HG02852 (cell line): ENCODE measurements at regions not wholly inside any gene's neighbourhood (a gene's known extent, or its start where the extent isn't known, plus 50 kb on each side); places are given as distances from the start of the nearest gene placed in this dataset.

ENCODE experiments used
- ATAC-seq: cut with Tn5 transposase; IDR thresholded peaks from one replicate; pipeline ENCODE4 v1.9.1; 2021; ENCODE audit warnings: mild to moderate bottlenecking, moderate library complexity; ENCODE audit not compliant: unreplicated experiment

DNA sequence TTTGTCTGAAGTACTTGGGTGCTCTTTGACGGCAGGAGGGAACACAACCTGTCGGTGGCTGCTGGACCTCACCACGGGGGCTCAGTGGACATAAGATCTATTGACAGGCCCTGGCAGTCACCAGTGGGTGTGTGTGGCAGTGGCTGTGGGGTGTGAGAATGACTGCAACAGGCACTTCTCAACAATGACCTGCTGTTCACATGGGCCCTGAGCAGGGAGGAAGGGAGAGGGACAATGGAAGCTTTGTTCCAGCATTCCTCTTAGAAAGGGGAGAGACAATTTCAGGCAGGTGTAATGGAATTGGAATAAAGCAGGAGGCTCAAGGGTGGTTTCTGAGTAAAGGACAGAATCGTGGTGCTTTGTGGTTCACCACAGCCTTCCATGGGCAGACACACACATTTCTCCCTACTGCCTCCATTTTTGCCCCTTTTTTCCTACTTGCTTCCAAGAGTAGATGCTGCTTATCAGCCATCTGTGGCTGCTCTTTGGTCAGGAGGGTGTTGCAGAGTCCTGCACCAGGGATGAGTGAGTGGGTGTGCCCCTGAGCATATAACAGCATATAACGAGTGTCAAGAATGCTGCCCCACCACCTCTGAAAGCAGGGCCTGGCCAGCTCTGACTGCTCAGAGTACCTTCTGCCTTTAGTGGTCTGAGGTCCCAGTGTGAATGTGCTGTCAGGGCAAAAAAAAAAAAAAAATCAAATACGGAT is 267.7 kb downstream of the RASSF9 start:
- no peak for ATAC-seq

GRCh38 chr12:85569261-85569660 is 266.9 kb downstream of the RASSF9 start:
- no peak for ATAC-seq

GRCh38 chr12:85572956-85573355 is 263.3 kb downstream of the RASSF9 start:
- no peak for ATAC-seq

- no peak for ATAC-seq
Measured at GRCh38 chr12:85573635-85574214, 262.5 kb downstream of the RASSF9 start.

DNA sequence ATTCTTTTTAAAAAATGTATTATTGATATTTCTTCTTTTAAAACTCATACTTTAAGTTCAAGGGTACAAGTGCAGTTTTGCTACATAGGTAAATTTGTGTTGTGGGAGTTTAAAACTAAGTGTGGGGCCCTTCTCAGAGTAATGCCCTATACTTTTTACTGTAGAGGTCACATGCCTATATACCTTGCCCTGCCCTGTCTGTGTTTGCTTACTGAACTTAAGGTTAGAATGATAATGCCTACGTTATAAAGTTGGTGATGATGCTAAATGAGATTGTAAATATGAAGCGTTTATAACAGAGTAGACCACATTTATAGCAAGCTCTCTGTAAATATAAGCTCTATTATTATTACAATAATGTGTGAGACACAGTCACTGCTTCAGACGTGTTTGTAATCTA is 261.9 kb downstream of the RASSF9 start:
- no peak for ATAC-seq

DNA sequence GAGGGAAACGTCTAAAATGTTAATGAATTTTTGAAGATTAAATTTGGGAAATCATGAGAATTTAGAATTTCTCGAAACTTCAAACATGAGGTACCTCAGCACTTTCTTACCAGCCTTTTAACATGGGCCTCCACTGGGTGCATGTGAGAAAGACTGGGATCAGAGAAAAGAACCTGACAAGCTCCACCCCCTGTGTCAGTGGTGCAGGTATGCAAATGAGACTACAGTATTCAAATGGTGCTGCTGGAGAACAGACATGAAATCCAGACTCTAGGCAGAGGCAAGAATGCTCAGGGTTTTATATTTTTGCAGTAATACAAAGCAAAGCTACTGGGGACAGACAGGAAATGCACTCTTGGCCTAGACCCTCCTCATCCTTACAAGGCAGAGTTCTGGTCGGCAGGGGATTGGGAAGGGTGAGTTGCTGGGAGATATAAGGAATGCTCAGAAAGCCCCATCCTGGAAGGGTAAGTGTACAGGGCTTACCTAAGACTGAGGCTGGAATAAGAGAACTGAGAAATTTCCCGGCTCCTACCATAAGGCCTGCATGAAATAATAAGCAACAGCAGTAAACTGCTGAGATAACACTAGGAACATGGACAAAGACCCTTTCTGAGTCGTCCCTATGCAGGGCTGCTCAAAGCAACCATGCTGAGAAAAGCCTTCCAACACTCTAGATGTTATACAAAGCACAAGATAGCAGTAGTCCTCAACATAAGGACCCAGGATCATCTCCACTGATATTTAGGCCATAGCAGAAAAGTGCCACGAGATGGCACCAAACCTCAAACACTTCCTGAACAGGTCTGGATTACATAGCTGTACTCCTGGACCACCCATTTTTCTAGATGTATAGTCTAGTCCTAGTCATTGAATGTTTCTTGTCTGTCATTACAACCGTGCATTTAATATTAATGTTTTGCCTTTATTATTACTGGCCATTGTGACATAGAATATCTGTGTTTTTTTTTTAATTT is 260.8 kb downstream of the RASSF9 start:
- ATAC-seq, result peak; percentile 97

DNA sequence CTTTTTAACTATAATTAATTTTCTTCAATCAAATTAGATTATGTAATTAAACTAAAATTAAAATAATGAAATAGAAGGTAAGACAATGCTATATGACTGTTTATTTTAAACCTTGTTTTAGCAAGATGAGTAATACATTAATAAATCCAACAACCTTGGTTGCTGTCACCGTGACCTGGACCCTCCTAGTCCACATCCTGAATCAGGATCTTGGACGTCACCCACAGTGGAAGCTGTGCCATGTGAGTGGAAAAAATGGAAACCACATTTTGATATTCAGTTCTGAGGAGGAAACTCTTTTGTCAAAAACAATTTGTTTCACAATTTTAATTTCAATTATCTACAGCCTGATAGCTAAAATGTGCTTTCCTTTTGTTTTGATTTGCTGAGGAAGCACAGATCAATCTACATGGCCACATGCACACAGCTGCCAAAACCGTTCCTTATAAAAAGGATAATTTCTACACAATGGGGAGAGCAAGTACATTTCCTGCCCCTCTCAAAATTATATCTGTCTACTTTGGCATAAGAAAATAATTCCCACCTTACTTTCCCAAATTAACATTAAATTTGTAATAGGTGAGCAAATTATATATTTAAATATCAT is 255.5 kb downstream of the RASSF9 start:
- no peak for ATAC-seq

- no peak for ATAC-seq
Measured at GRCh38 chr12:85587158-85587557, 249.1 kb downstream of the RASSF9 start.

DNA sequence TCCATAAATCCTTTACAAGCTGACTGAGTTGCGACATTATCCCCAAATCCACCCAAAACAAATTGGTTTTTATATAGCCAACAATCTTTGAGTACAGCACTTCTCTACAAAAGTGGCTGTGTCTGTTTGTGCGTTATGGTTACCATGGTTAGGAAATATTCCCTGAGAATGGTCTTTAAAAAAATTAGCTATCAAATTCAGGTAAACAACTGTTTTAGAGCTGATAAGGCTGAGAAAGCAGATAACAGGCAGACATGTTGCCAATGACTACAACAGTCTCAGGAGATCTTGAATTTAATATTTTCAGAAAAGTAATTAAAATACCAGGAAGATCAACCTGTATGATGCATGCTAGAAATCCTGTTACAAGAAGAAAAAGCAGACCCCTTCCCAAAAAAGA is 248.0 kb downstream of the RASSF9 start:
- no peak for ATAC-seq

GRCh38 chr12:85600841-85601240 is 235.4 kb downstream of the RASSF9 start:
- ATAC-seq, result no peak

GRCh38 chr12:85603556-85603955 is 232.7 kb downstream of the RASSF9 start:
- ATAC-seq, result no peak

DNA sequence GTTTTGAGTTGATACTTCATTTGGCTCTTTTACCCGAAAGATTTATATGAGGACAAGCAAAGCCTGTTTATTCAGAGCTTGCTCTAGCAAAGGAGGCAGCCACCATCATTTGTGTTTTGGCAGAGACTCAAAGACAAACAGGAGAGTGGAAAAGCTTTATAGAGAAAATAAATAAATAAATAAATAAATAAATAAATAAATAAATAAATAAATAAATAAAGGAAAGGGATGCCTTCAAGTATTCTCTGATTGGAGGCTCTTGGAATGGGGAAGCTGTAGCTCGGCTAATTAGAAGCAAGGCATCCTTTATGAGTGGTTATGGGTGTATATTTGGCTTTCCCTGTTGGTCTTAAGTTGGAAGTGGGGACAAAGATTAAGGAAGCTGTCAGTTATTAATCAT is 229.8 kb downstream of the RASSF9 start:
- ATAC-seq, result no peak

- ATAC-seq, result no peak
Measured at GRCh38 chr12:85609778-85610177, 226.4 kb downstream of the RASSF9 start.

DNA sequence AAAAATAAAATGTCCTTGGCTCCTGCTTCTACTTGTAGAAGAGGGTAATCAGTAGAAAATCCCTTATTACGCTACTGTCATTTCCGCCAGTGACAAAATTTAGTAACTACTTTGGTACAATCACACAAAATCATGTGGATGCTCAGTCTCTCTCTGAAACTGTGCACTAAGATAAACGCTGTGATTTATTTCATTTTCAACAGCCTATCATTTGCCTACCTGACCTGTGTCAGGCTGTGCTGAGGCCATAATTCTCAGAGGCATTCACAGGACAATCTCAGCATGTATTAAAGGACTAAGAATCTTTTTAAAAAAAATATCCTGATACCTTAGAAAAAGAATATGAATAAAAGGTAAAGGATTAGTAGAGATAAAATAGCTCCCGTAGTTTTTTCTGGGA is 226.0 kb downstream of the RASSF9 start:
- ATAC-seq, result no peak

GRCh38 chr12:85616201-85616600 is 220.0 kb downstream of the RASSF9 start:
- ATAC-seq, result no peak

DNA sequence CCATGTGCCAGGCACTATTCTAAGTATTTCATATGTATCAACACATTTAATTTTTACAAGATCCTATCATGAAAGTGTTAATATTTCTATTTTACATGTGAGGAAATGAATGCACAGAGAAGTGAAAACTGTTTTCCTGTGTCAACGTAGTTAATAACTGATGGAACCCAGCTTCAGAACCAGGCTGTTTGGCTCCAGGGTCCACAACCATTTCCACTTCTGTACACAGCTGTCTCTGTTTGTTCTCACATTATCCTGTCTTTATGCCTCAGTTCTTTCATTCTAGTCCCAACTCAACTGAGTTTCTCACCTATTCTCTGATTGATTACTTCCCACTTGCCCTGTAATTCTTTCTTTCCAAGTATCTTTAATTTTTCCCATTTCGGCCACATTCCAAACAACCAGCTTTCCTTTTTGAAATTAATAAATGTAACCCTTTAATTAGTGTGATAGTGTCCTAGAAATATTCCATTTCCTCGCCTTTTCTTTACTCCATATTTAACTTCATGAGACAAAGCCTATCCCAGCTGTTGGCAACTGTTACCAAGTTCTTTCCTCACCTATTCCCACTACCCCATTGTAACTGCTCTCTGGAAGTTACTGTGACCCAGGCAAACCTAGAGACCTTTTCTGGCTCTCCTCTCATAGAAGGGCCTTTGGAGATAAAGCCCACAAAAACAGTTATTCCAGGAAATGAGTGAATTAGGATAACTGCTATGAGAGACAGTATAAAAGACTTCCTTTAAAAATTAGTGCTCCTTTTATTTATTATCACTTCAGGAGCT is 218.7 kb downstream of the RASSF9 start:
- no peak for ATAC-seq

DNA sequence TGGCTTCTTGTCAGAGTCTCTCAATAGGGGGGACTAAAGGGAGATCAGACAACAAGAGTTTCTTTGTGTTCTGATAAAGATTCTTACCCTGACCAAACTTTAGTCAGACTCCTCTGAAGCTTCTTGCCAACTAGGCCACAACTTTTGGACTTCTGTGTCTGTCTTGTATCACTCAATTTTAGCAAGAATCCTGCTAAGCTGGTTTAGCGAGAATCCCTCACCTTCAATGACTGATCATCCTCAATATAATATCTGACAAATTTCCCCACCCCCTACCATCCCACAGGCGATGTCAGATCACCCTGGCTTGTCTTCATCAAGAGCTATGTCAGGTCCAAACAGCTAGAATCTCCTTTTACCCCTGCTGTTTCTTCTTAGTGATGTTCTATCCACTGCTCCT is 215.2 kb downstream of the RASSF9 start:
- ATAC-seq, result no peak

DNA sequence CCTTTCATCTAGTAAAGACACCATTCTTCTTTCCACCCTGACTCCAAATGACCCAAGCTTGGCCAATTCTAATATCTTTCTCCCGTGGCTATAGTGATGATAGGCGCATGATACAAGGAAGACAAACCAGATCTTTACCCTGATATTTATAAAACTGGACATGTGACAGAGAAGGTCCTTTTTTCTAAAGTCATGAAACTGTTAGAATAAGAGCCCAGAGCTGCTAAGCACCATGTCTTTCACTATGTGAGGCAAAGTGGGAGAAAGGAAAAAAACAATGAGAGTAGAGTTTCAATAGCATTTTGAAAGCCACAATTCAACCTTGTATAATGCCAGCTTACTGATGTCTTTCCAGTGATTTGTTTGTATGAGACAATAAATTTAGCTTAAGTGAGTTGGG is 212.4 kb downstream of the RASSF9 start:
- ATAC-seq, result no peak

DNA sequence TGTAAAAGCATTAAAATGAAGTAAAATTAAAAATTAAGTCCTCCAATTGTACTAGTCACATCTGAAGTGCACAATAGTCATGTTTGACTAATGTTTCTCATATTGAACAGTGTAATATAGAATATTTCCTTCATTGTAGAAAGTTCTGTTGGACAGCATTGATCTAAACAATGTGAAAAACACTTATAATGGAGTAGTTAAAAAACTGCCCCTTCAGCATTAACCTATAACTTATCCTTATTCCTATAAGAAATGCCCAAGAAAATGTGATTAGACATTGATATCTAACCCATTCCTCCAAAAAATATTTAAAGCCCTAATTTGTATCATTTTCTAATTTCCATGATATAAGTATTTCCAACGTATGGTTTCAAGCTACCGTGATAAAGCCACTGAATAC is 210.7 kb downstream of the RASSF9 start:
- ATAC-seq, result no peak

- no peak for ATAC-seq
Measured at GRCh38 chr12:85626001-85626783, 210.0 kb downstream of the RASSF9 start.
